Coronary artery (tissue), 2 donors: ENCODE measurements at regions not wholly inside any gene's neighbourhood (a gene's known extent, or its start where the extent isn't known, plus 50 kb on each side); places are given as distances from the start of the nearest gene placed in this dataset.
"Not testable (repeated sequence)": the region's sequence is repeated elsewhere in the genome, so short reads cannot be mapped to it uniquely, and the experiment has no call there.

ENCODE experiments used
- DNase-seq: peaks from one replicate; pipeline ENCODE4 v3.0.0-alpha.2; 2017; ENCODE audit warnings: low spot score
- H3K27ac ChIP-seq, 2 donors: fragments of 200-600 bp; sonication (generic); one replicate each; pipeline ENCODE4 v1.5.1; 2016 to 2019
- H3K4me3 ChIP-seq: fragments of 200-600 bp; sonication (generic); 2 replicates; pipeline ENCODE4 v1.5.1; 2016; ENCODE audit warnings: mild to moderate bottlenecking, moderate library complexity
- CTCF ChIP-seq: fragments of 200-600 bp; sonication (generic); IDR thresholded peaks from one replicate; pipeline ENCODE4 v1.5.1; 2019; ENCODE audit warnings: antibody characterized with exemption

GRCh38 chr5:142235050-142235797, 89.6 kb downstream of the SPRY4 start:
- no peak for DNase-seq
- Histone ChIP-seq H3K4me3 (no peak overlapping the region), H3K27ac (no peak overlapping the region)
- TF ChIP-seq CTCF, result no peak

GRCh38 chr5:142233083-142234032, 91.5 kb downstream of the SPRY4 start:
- no peak overlapping the region for H3K27ac ChIP-seq
- no peak for DNase-seq
- H3K4me3 ChIP-seq, result no peak overlapping the region
- TF ChIP-seq CTCF, result no peak

GRCh38 chr5:142230949-142231348, 93.9 kb downstream of the SPRY4 start:
- not testable (repeated sequence) for DNase-seq, H3K4me3 ChIP-seq, H3K27ac ChIP-seq

- Histone ChIP-seq H3K27ac (no peak overlapping the region), H3K4me3 (no peak overlapping the region)
- TF ChIP-seq CTCF, result no peak
- no peak for DNase-seq
These were observed 99.7 kb downstream of the SPRY4 start for GRCh38 chr5:142225141-142225540.

GRCh38 chr5:142222866-142223558, 101.8 kb downstream of the SPRY4 start:
- H3K27ac ChIP-seq, result no peak overlapping the region
- no peak for DNase-seq
- no peak for TF ChIP-seq CTCF
- no peak overlapping the region for H3K4me3 ChIP-seq

- no peak for TF ChIP-seq CTCF
- H3K27ac ChIP-seq, result no peak overlapping the region
These were observed 102.5 kb downstream of the SPRY4 start for GRCh38 chr5:142222225-142222865.

More at GRCh38 chr5:142222225-142222865, 102.5 kb downstream of the SPRY4 start:
- no peak for DNase-seq
- H3K4me3 ChIP-seq, result no peak overlapping the region
